GM23338 (cell line): ENCODE measurements at regions not wholly inside any gene's neighbourhood (a gene's known extent, or its start where the extent isn't known, plus 50 kb on each side); places are given as distances from the start of the nearest gene placed in this dataset.

Experiments used
- ATAC-seq: fragments of 200-7000 bp; cut with Tn5 transposase; 3 replicates; pipeline ENCODE4 v1.9.1; 2020
- DNase-seq: peaks from one replicate; pipeline ENCODE4 v3.0.0-alpha.2; 2015; ENCODE audit warnings: low spot score
- H2AFZ ChIP-seq: fragments of 200-600 bp; sonication (generic); 2 replicates; pipeline ENCODE4 v1.8.0; 2016; ENCODE audit warnings: antibody characterized with exemption, mild to moderate bottlenecking, moderate library complexity
- H3F3A ChIP-seq: fragments of 200-600 bp; sonication (generic); replicated peaks from 2 replicates; pipeline ENCODE4 v1.8.0; 2017; ENCODE audit warnings: antibody characterized with exemption, mixed run types, low read depth
- H3K27ac ChIP-seq: fragments of 200-600 bp; sonication (generic); 2 replicates; pipeline ENCODE4 v1.6.1; 2016; ENCODE audit warnings: low read depth
- H3K27me3 ChIP-seq: fragments of 200-600 bp; sonication (generic); 2 replicates; pipeline ENCODE4 v1.8.0; 2016; ENCODE audit warnings: mild to moderate bottlenecking, mixed run types, moderate library complexity; ENCODE audit not compliant: insufficient read depth
- H3K36me3 ChIP-seq: fragments of 200-600 bp; sonication (generic); 2 replicates; pipeline ENCODE4 v1.8.0; 2016; ENCODE audit warnings: mild to moderate bottlenecking; ENCODE audit not compliant: insufficient read depth
- H3K4me1 ChIP-seq: fragments of 200-600 bp; sonication (generic); 2 replicates; pipeline ENCODE4 v1.8.0; 2016; ENCODE audit warnings: mild to moderate bottlenecking, moderate library complexity; ENCODE audit not compliant: insufficient read depth
- H3K4me2 ChIP-seq: fragments of 200-600 bp; sonication (generic); 2 replicates; pipeline ENCODE4 v1.7.1; 2017; ENCODE audit warnings: mixed run types
- H3K4me3 ChIP-seq: fragments of 200-600 bp; sonication (generic); 2 replicates; pipeline ENCODE4 v1.6.1; 2016; ENCODE audit warnings: mixed run types
- H3K79me2 ChIP-seq: fragments of 200-600 bp; sonication (generic); replicated peaks from 2 replicates; pipeline ENCODE4 v1.8.0; 2017; ENCODE audit warnings: mild to moderate bottlenecking; ENCODE audit not compliant: insufficient read depth
- H3K9me2 ChIP-seq: fragments of 200-600 bp; sonication (generic); 2 replicates; pipeline ENCODE4 v1.8.0; 2017; ENCODE audit not compliant: insufficient read depth
- H4K20me1 ChIP-seq: fragments of 200-600 bp; sonication (generic); replicated peaks from 2 replicates; pipeline ENCODE4 v1.8.0; 2017; ENCODE audit warnings: mild to moderate bottlenecking; ENCODE audit not compliant: insufficient read depth
- H3K27ac Mint-ChIP-seq: 2 replicates; pipeline ENCODE4 v1.8.0; 2020; ENCODE audit warnings: inconsistent platforms, mild to moderate bottlenecking, moderate library complexity, mixed read lengths
- H3K27me3 Mint-ChIP-seq: 3 replicates; pipeline ENCODE4 v1.8.0; 2022; ENCODE audit warnings: low read depth, mild to moderate bottlenecking, moderate library complexity, mixed read lengths, inconsistent platforms; ENCODE audit not compliant: insufficient read depth, poor library complexity
- H3K36me3 Mint-ChIP-seq: 3 replicates; pipeline ENCODE4 v1.8.0; 2021; ENCODE audit warnings: low read depth, mild to moderate bottlenecking, inconsistent platforms, moderate library complexity, mixed read lengths
- H3K4me1 Mint-ChIP-seq: 3 replicates; pipeline ENCODE4 v1.8.0; 2020; ENCODE audit warnings: mild to moderate bottlenecking, inconsistent platforms, mixed read lengths
- H3K4me3 Mint-ChIP-seq: 3 replicates; pipeline ENCODE4 v1.8.0; 2021; ENCODE audit warnings: moderate library complexity, mild to moderate bottlenecking, inconsistent platforms, mixed read lengths
- H3K9me3 Mint-ChIP-seq: 3 replicates; pipeline ENCODE4 v1.8.0; 2020; ENCODE audit warnings: moderate library complexity, mild to moderate bottlenecking, inconsistent platforms, mixed read lengths
- CREB1 ChIP-seq: fragments of 250-450 bp; sonication (Bioruptor Pico); IDR thresholded peaks from 2 replicates; pipeline ENCODE4 v1.5.0; 2020; ENCODE audit warnings: low read depth, mild to moderate bottlenecking, moderate library complexity
- CTCF ChIP-seq, 2 experiments: fragments of 200-600 bp in 1 of 2; sonication (generic) in 1 of 2; conservative IDR thresholded peaks; 2 replicates each; pipeline versions ENCODE4 v1.5.1 to v1.6.1; 2016 to 2017; ENCODE audit warnings: antibody characterized with exemption in 2 of 2, low read depth in 2 of 2, mild to moderate bottlenecking in 2 of 2, moderate library complexity in 1 of 2
- ETS1 ChIP-seq: IDR thresholded peaks from 2 replicates; pipeline ENCODE4 v1.6.1; 2016; ENCODE audit warnings: antibody characterized with exemption
- EZH2 ChIP-seq: fragments of 200-600 bp; sonication (generic); IDR thresholded peaks from one replicate; pipeline ENCODE4 v1.8.0; 2017; ENCODE audit warnings: antibody characterized with exemption, mild to moderate bottlenecking, low read depth; ENCODE audit not compliant: unreplicated experiment
- EZH2phosphoT487 ChIP-seq: fragments of 200-600 bp; sonication (generic); IDR thresholded peaks from one replicate; pipeline ENCODE4 v1.8.1; 2018; ENCODE audit warnings: antibody characterized with exemption; ENCODE audit not compliant: unreplicated experiment
- JUNB ChIP-seq: IDR thresholded peaks from one replicate; pipeline ENCODE4 v1.6.1; 2016; ENCODE audit warnings: antibody characterized with exemption; ENCODE audit not compliant: unreplicated experiment
- NANOG ChIP-seq: IDR thresholded peaks from 2 replicates; pipeline ENCODE4 v1.6.1; 2016; ENCODE audit warnings: antibody characterized with exemption, borderline replicate concordance
- POLR2AphosphoS5 ChIP-seq: IDR thresholded peaks from 2 replicates; pipeline ENCODE4 v1.6.1; 2016; ENCODE audit warnings: antibody characterized with exemption, low read depth
- REST ChIP-seq: IDR thresholded peaks from one replicate; pipeline ENCODE4 v1.6.1; 2018; ENCODE audit warnings: antibody characterized with exemption; ENCODE audit not compliant: unreplicated experiment
- STAT1 ChIP-seq: IDR thresholded peaks from one replicate; pipeline ENCODE4 v1.6.1; 2016; ENCODE audit warnings: antibody characterized with exemption; ENCODE audit not compliant: unreplicated experiment
- ZNF114 ChIP-seq: fragments of 250-450 bp; sonication (Bioruptor Pico); IDR thresholded peaks from 2 replicates; pipeline ENCODE4 v1.5.0; 2020; ENCODE audit warnings: mild to moderate bottlenecking, moderate library complexity
- ZNF331 ChIP-seq: fragments of 250-450 bp; sonication (Bioruptor Pico); IDR thresholded peaks from 2 replicates; pipeline ENCODE4 v1.5.0; 2020; ENCODE audit warnings: low read depth, mild to moderate bottlenecking, moderate library complexity
- ZNF462 ChIP-seq: fragments of 250-450 bp; sonication (Bioruptor Pico); IDR thresholded peaks from 2 replicates; pipeline ENCODE4 v1.5.0; 2020; ENCODE audit warnings: mild to moderate bottlenecking, moderate library complexity

- H3K9me3 Mint-ChIP-seq = peaks cover 81% of the 10 kb centered on the region
- TF ChIP-seq POLR2AphosphoS5 (no peak), CTCF (conservative IDR thresholded peaks at IDR 0.05; ENCODE audit: low read depth in 2 of 2) (no peak), JUNB (no peak), ETS1 (no peak), EZH2phosphoT487 (no peak), REST (no peak), NANOG (no peak), ZNF331 (CRISPR knock-in tag) (no peak), ZNF114 (CRISPR knock-in tag) (no peak), EZH2 (no peak), STAT1 (no peak), ZNF462 (CRISPR knock-in tag) (no peak), CREB1 (CRISPR knock-in tag) (no peak)
- Histone ChIP-seq H3K4me1 (no peaks in the 10 kb centered on the region), H2AFZ (no peak overlapping the region), H4K20me1 (no peaks in the 10 kb centered on the region), H3K79me2 (no peaks in the 10 kb centered on the region), H3K27me3 (no peaks in the 10 kb centered on the region), H3K36me3 (0 out of 2 replicates have a peak, but pooled peaks cover 14% of the 10 kb centered on the region), H3K4me3 (no peak overlapping the region), H3K9me2 (no peaks in the 10 kb centered on the region), H3K27ac (no peak overlapping the region), H3F3A (no peaks in the 10 kb centered on the region), H3K4me2 (no peak overlapping the region)
- DNase-seq (no peak), ATAC-seq (no peak)
- peaks cover 4% of the 10 kb centered on the region; the same call in 2 of the 3 replicates for H3K36me3 Mint-ChIP-seq
- no peak overlapping the region for H3K27ac Mint-ChIP-seq
- no peaks in the 10 kb centered on the region for H3K27me3 Mint-ChIP-seq
- no peak overlapping the region for H3K4me3 Mint-ChIP-seq
- no peaks in the 10 kb centered on the region for H3K4me1 Mint-ChIP-seq
These were observed 562.6 kb downstream of the EDEM1 start for GRCh38 chr3:5750091-5750490.
